HG02943 (cell line): ENCODE measurements at regions not wholly inside any gene's neighbourhood (a gene's known extent, or its start where the extent isn't known, plus 50 kb on each side); places are given as distances from the start of the nearest gene placed in this dataset.
"Not testable (repeated sequence)": the region's sequence is repeated elsewhere in the genome, so short reads cannot be mapped to it uniquely, and the experiment has no call there.

Experiments
- ATAC-seq: cut with Tn5 transposase; IDR thresholded peaks from one replicate; pipeline ENCODE4 v1.9.1; 2021; ENCODE audit warnings: mild to moderate bottlenecking, low read depth, moderate library complexity; ENCODE audit not compliant: unreplicated experiment

GRCh38 chr2:48209214-48209885 is 105.1 kb upstream of the FOXN2 start:
- ATAC-seq: no peak

- no peak for ATAC-seq
Measured at GRCh38 chr2:48210189-48210588, 104.3 kb upstream of the FOXN2 start.

GRCh38 chr2:48213646-48214045 is 100.8 kb upstream of the FOXN2 start:
- ATAC-seq: no peak

- ATAC-seq: no peak
Measured at GRCh38 chr2:48218169-48218568, 96.3 kb upstream of the FOXN2 start.

GRCh38 chr2:48219234-48219554 is 95.3 kb upstream of the FOXN2 start:
- no peak for ATAC-seq

- ATAC-seq: no peak
Measured at GRCh38 chr2:48219555-48220436, 94.7 kb upstream of the FOXN2 start.

GRCh38 chr2:48220501-48220900 is 94.0 kb upstream of the FOXN2 start:
- no peak for ATAC-seq

- no peak for ATAC-seq
Measured at GRCh38 chr2:48221846-48222516, 92.5 kb upstream of the FOXN2 start.

- ATAC-seq: peak; percentile 66
Measured at GRCh38 chr2:48227617-48228344, 86.7 kb upstream of the FOXN2 start.

GRCh38 chr2:48228345-48228684 is 86.2 kb upstream of the FOXN2 start:
- no peak for ATAC-seq

- no peak for ATAC-seq
Measured at GRCh38 chr2:48229063-48229462, 85.4 kb upstream of the FOXN2 start.

GRCh38 chr2:48230834-48231233 is 83.6 kb upstream of the FOXN2 start:
- no peak for ATAC-seq

- ATAC-seq: no peak
Measured at GRCh38 chr2:48232351-48232750, 82.1 kb upstream of the FOXN2 start.

GRCh38 chr2:48233005-48233404 is 81.5 kb upstream of the FOXN2 start:
- no peak for ATAC-seq

GRCh38 chr2:48233824-48234223 is 80.7 kb upstream of the FOXN2 start:
- ATAC-seq: not testable (repeated sequence)

- no peak for ATAC-seq
Measured at GRCh38 chr2:48235076-48235475, 79.4 kb upstream of the FOXN2 start.

GRCh38 chr2:48238381-48238780 is 76.1 kb upstream of the FOXN2 start:
- no peak for ATAC-seq

GRCh38 chr2:48240912-48241311 is 73.6 kb upstream of the FOXN2 start:
- no peak for ATAC-seq

GRCh38 chr2:48247206-48247605 is 67.3 kb upstream of the FOXN2 start:
- no peak for ATAC-seq

GRCh38 chr2:48248251-48248933 is 66.1 kb upstream of the FOXN2 start:
- peak; percentile 74 for ATAC-seq
